ENCODE measurements at regions not wholly inside any gene's neighbourhood (a gene's known extent, or its start where the extent isn't known, plus 50 kb on each side); places are given as distances from the start of the nearest gene placed in this dataset.

GRCh38 chr1:201686714-201687455 is 142.1 kb upstream of the IPO9 start:
- no peak overlapping the region for H3K27ac ChIP-seq (ENCODE audit: low read length)
- intact Hi-C loops (cut with micrococcal nuclease; ENCODE audit: unreplicated experiment) (no loop called here), in situ Hi-C loops (cut with HindIII; ENCODE audit: low pct_unique_long_range_greater_than_20kb, low sequenced_read_pairs) (no loop called here)
- POLR2A ChIA-PET = no interaction called here
- no peak for ATAC-seq
- no peak for TF ChIP-seq SIN3A (IDR thresholded peaks at IDR 0.05; ENCODE audit: borderline replicate concordance, insufficient read depth, low read depth, low read length)
- TF ChIP-seq, protein P1, sequence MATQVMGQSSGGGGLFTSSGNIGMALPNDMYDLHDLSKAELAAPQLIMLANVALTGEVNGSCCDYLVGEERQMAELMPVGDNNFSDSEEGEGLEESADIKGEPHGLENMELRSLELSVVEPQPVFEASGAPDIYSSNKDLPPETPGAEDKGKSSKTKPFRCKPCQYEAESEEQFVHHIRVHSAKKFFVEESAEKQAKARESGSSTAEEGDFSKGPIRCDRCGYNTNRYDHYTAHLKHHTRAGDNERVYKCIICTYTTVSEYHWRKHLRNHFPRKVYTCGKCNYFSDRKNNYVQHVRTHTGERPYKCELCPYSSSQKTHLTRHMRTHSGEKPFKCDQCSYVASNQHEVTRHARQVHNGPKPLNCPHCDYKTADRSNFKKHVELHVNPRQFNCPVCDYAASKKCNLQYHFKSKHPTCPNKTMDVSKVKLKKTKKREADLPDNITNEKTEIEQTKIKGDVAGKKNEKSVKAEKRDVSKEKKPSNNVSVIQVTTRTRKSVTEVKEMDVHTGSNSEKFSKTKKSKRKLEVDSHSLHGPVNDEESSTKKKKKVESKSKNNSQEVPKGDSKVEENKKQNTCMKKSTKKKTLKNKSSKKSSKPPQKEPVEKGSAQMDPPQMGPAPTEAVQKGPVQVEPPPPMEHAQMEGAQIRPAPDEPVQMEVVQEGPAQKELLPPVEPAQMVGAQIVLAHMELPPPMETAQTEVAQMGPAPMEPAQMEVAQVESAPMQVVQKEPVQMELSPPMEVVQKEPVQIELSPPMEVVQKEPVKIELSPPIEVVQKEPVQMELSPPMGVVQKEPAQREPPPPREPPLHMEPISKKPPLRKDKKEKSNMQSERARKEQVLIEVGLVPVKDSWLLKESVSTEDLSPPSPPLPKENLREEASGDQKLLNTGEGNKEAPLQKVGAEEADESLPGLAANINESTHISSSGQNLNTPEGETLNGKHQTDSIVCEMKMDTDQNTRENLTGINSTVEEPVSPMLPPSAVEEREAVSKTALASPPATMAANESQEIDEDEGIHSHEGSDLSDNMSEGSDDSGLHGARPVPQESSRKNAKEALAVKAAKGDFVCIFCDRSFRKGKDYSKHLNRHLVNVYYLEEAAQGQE (IDR thresholded peaks at IDR 0.05; ENCODE audit: insufficient read depth in 1 of 2, low read depth in 2 of 2, low read length in 1 of 2) = no peak
- H3K9me3 ChIP-seq (ENCODE audit: control insufficient read depth, insufficient read depth, low read depth, low read length) = no peaks in the 10 kb centered on the region
- DNase-seq (ENCODE audit: low read depth, low spot score) = no peak
- no TSS peak for BruUV-seq (replicated peaks)
- H3K27me3 ChIP-seq (ENCODE audit: control insufficient read depth, insufficient read depth, low read length) = no peaks in the 10 kb centered on the region
- CTCF ChIA-PET = interaction anchor here (0.6 kb wide), 1 partner anchor 251 kb away, joined by 7 read pairs; no protein-coding TSS in a partner anchor
- no peaks in the 10 kb centered on the region for H3K36me3 ChIP-seq (ENCODE audit: control insufficient read depth, insufficient read depth, low read length)
- no peaks in the 10 kb centered on the region for H3K4me1 ChIP-seq (ENCODE audit: control insufficient read depth, insufficient read depth, low read length)
- H3K4me3 ChIP-seq (ENCODE audit: low read depth in 2 of 2, low read length in 2 of 2) = no peak overlapping the region

DNA sequence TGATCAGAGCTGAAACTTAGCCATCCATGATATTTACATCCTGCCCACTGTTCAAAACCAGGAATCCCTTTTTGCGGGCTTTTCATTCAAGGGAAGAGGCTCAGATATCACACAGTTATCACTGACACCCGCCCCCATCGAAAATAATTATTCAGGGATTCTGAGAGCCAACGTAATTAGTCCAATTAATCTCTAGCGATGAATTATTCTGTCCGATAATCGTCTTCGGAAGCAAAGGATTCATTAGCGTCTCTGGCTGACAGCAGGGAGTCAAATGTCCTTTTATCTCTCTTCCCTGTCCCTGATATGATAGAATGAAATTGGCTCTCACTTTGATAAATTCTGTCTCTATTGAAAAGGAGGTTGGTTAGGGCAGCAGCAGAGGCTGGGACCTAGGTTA is 140.4 kb upstream of the IPO9 start:
- in situ Hi-C loops (cut with HindIII; ENCODE audit: low pct_unique_long_range_greater_than_20kb, low sequenced_read_pairs) = no loop called here
- Histone ChIP-seq H3K9me3 (ENCODE audit: control insufficient read depth, insufficient read depth, low read depth, low read length) (no peaks in the 10 kb centered on the region), H3K27me3 (ENCODE audit: control insufficient read depth, insufficient read depth, low read length) (no peaks in the 10 kb centered on the region), H3K27ac (ENCODE audit: low read length) (no peak overlapping the region), H3K4me1 (ENCODE audit: control insufficient read depth, insufficient read depth, low read length) (no peaks in the 10 kb centered on the region), H3K4me3 (ENCODE audit: low read depth in 2 of 2, low read length in 2 of 2) (no peak overlapping the region), H3K36me3 (ENCODE audit: control insufficient read depth, insufficient read depth, low read length) (no peaks in the 10 kb centered on the region)
- DNase-seq (ENCODE audit: low read depth, low spot score) (no peak), ATAC-seq (no peak)
- CTCF ChIA-PET = no interaction called here
- no TSS peak for BruUV-seq (replicated peaks)
- TF ChIP-seq, protein P1 (IDR thresholded peaks at IDR 0.05; ENCODE audit: insufficient read depth in 1 of 2, low read depth in 2 of 2, low read length in 1 of 2) = no peak
- TF ChIP-seq, protein P2, sequence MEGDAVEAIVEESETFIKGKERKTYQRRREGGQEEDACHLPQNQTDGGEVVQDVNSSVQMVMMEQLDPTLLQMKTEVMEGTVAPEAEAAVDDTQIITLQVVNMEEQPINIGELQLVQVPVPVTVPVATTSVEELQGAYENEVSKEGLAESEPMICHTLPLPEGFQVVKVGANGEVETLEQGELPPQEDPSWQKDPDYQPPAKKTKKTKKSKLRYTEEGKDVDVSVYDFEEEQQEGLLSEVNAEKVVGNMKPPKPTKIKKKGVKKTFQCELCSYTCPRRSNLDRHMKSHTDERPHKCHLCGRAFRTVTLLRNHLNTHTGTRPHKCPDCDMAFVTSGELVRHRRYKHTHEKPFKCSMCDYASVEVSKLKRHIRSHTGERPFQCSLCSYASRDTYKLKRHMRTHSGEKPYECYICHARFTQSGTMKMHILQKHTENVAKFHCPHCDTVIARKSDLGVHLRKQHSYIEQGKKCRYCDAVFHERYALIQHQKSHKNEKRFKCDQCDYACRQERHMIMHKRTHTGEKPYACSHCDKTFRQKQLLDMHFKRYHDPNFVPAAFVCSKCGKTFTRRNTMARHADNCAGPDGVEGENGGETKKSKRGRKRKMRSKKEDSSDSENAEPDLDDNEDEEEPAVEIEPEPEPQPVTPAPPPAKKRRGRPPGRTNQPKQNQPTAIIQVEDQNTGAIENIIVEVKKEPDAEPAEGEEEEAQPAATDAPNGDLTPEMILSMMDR (IDR thresholded peaks at IDR 0.05) = no peak
- no peak for TF ChIP-seq SIN3A (IDR thresholded peaks at IDR 0.05; ENCODE audit: borderline replicate concordance, insufficient read depth, low read depth, low read length)
- no peak for TF ChIP-seq POLR2AphosphoS5 (IDR thresholded peaks at IDR 0.05; ENCODE audit: low read depth, low read length)
- no peak for TF ChIP-seq TCF7L2 (IDR thresholded peaks at IDR 0.05; ENCODE audit: low read depth, low read length)
- POLR2A ChIA-PET = no interaction called here
- intact Hi-C loops (cut with micrococcal nuclease; ENCODE audit: unreplicated experiment) = no loop called here
